HCT116 (cell line): ENCODE measurements at regions not wholly inside any gene's neighbourhood (a gene's known extent, or its start where the extent isn't known, plus 50 kb on each side); places are given as distances from the start of the nearest gene placed in this dataset.

ENCODE experiments used
- ATAC-seq: fragments of 200-7000 bp; cut with Tn5 transposase; 2 replicates; pipeline ENCODE4 v1.9.1; 2020; ENCODE audit warnings: mild to moderate bottlenecking, moderate library complexity
- BruUV-seq: library from RNA; stranded (reverse); fragments of 400-500 nt; replicated peaks from 2 replicates; lab custom pipeline; 2021; lab: Mats Ljungman, UMichigan
- CTCF ChIA-PET: fragments of 300-600 bp; sonication (Branson Sonifier 250); formaldehyde crosslinking; loops from one replicate; lab custom pipeline; 2021; ENCODE audit warnings: antibody characterized with exemption; lab: Charles Lee
- POLR2A ChIA-PET: fragments of 300-600, 350-600 bp; sonication (Branson Sonifier 250); formaldehyde crosslinking; loops from one replicate; lab custom pipeline; 2021; ENCODE audit warnings: antibody characterized with exemption; lab: Charles Lee
- RAD21 ChIA-PET, 2 experiments: fragments of 300-600 bp; sonication (Branson Sonifier 250); formaldehyde crosslinking; loops; one replicate each; lab custom pipeline; 2023; ENCODE audit warnings: low total read pairs in 2 of 2; ENCODE audit not compliant: uncharacterized antibody in 2 of 2, unreplicated experiment in 2 of 2, low non-redundant PET in 1 of 2; lab: Charles Lee
- DNase-seq: peaks from one replicate; pipeline ENCODE4 v3.0.0-alpha.2; 2010; ENCODE audit warnings: low read depth, low spot score
- H2AFZ ChIP-seq: fragments of 200-600 bp; shearing (Covaris generic), sonication (generic); 2 replicates; pipeline ENCODE4 v1.6.1; 2017; ENCODE audit warnings: low read depth, mixed run types, mixed read lengths, antibody characterized with exemption, low read length; ENCODE audit not compliant: poor library complexity, severe bottlenecking
- H3K27ac ChIP-seq: 2 replicates; pipeline ENCODE4 v1.5.1; 2012; ENCODE audit warnings: low read depth, low read length
- H3K27me3 ChIP-seq: fragments of 200-600 bp; sonication (generic); 2 replicates; pipeline ENCODE4 v1.6.1; 2016; ENCODE audit warnings: mixed run types, low read length, mixed read lengths; ENCODE audit not compliant: insufficient read depth
- H3K36me3 ChIP-seq, 2 experiments: fragments of 200-500 bp in 1 of 2; fragments of 200-600 bp in 1 of 2; sonication (Bioruptor generic) in 1 of 2; sonication (generic) in 1 of 2; 2 replicates each; pipeline versions ENCODE4 v1.5.1 to v1.6.1; 2014 to 2016; ENCODE audit warnings: low read length in 2 of 2, inconsistent platforms in 1 of 2, mixed read lengths in 1 of 2, mixed run types in 1 of 2; ENCODE audit not compliant: insufficient read depth in 2 of 2, control insufficient read depth in 1 of 2
- H3K4me1 ChIP-seq, 2 experiments: fragments of 200-600 bp in 1 of 2; sonication (generic) in 1 of 2; 2 replicates each; pipeline versions ENCODE4 v1.5.1 to v1.6.1; 2012 to 2017; ENCODE audit warnings: low read length in 2 of 2, inconsistent platforms in 1 of 2, mild to moderate bottlenecking in 1 of 2, mixed read lengths in 1 of 2, mixed run types in 1 of 2, moderate library complexity in 1 of 2; ENCODE audit not compliant: insufficient read depth in 2 of 2, control insufficient read depth in 1 of 2
- H3K4me2 ChIP-seq: fragments of 200-600 bp; sonication (generic); 2 replicates; pipeline ENCODE4 v1.6.1; 2017; ENCODE audit warnings: mixed run types, low read length, mixed read lengths
- H3K4me3 ChIP-seq, 2 experiments: fragments of 200-600 bp in 1 of 2; sonication (generic) in 1 of 2; replicated peaks in 1 of 2; 2 replicates each; pipeline ENCODE4 v1.5.1; 2011 to 2016; ENCODE audit warnings: low read length in 2 of 2, control low read depth in 1 of 2, low read depth in 1 of 2, mild to moderate bottlenecking in 1 of 2, mixed read lengths in 1 of 2, mixed run types in 1 of 2
- H3K79me2 ChIP-seq: fragments of 200-600 bp; sonication (generic); 2 replicates; pipeline ENCODE4 v1.6.1; 2017; ENCODE audit warnings: mild to moderate bottlenecking, mixed run types, low read length, moderate library complexity, mixed read lengths; ENCODE audit not compliant: insufficient read depth
- H3K9ac ChIP-seq: fragments of 200-600 bp; sonication (generic); 2 replicates; pipeline ENCODE4 v1.6.1; 2016; ENCODE audit warnings: low read length, mixed read lengths
- H3K9me2 ChIP-seq: fragments of 200-600 bp; sonication (generic), shearing (Covaris generic); 2 replicates; pipeline ENCODE4 v1.6.1; 2017; ENCODE audit warnings: mixed run types, mild to moderate bottlenecking, moderate library complexity; ENCODE audit not compliant: insufficient read depth
- H3K9me3 ChIP-seq, 2 experiments: fragments of 200-500 bp in 1 of 2; fragments of 200-600 bp in 1 of 2; sonication (Bioruptor generic) in 1 of 2; sonication (generic) in 1 of 2; 2 replicates each; pipeline ENCODE4 v1.6.1; 2014 to 2017; ENCODE audit warnings: low read length in 2 of 2, mixed read lengths in 2 of 2, inconsistent platforms in 1 of 2, low read depth in 1 of 2, mild to moderate bottlenecking in 1 of 2, mixed run types in 1 of 2, moderate library complexity in 1 of 2; ENCODE audit not compliant: control insufficient read depth in 1 of 2, insufficient read depth in 1 of 2
- H4K20me1 ChIP-seq: fragments of 200-600 bp; sonication (generic), shearing (Covaris generic); 2 replicates; pipeline ENCODE4 v1.6.1; 2017; ENCODE audit warnings: mixed run types, mild to moderate bottlenecking, moderate library complexity; ENCODE audit not compliant: insufficient read depth
- CBX3 ChIP-seq: IDR thresholded peaks from 2 replicates; pipeline ENCODE4 v1.6.1; 2012; ENCODE audit warnings: low read depth
- CEBPB ChIP-seq: IDR thresholded peaks from 2 replicates; pipeline ENCODE4 v1.6.1; 2012; ENCODE audit warnings: low read depth
- EGR1 ChIP-seq: IDR thresholded peaks from 2 replicates; pipeline ENCODE4 v1.6.1; 2012; ENCODE audit warnings: low read depth
- ELF1 ChIP-seq: IDR thresholded peaks from 2 replicates; pipeline ENCODE4 v1.6.1; 2012; ENCODE audit warnings: low read depth, borderline replicate concordance
- EZH2 ChIP-seq: fragments of 200-600 bp; sonication (generic); IDR thresholded peaks from 2 replicates; pipeline ENCODE4 v1.6.1; 2017; ENCODE audit warnings: antibody characterized with exemption, mixed run types
- EZH2phosphoT487 ChIP-seq: fragments of 200-600 bp; IDR thresholded peaks from 2 replicates; pipeline ENCODE4 v1.6.1; 2018; ENCODE audit warnings: antibody characterized with exemption, borderline replicate concordance
- FOSL1 ChIP-seq: IDR thresholded peaks from 2 replicates; pipeline ENCODE4 v1.6.1; 2012; ENCODE audit warnings: low read depth
- POLR2A ChIP-seq: IDR thresholded peaks from 2 replicates; pipeline ENCODE4 v1.7.0; 2011; ENCODE audit warnings: borderline replicate concordance; ENCODE audit not compliant: insufficient read depth, insufficient read length; ENCODE audit errors: extremely low read depth
- POLR2AphosphoS5 ChIP-seq: IDR thresholded peaks from 2 replicates; pipeline ENCODE4 v1.6.1; 2011; ENCODE audit warnings: mild to moderate bottlenecking, low read depth, low read length, moderate library complexity
- RAD21 ChIP-seq: IDR thresholded peaks from 2 replicates; pipeline ENCODE4 v1.6.1; 2012; ENCODE audit warnings: low read depth, mild to moderate bottlenecking
- SIN3A ChIP-seq: IDR thresholded peaks from 2 replicates; pipeline ENCODE4 v1.6.1; 2012; ENCODE audit warnings: low read depth
- SP1 ChIP-seq: IDR thresholded peaks from 2 replicates; pipeline ENCODE4 v1.6.1; 2012; ENCODE audit warnings: low read depth
- YY1 ChIP-seq: IDR thresholded peaks from 2 replicates; pipeline ENCODE4 v1.6.1; 2011; ENCODE audit warnings: low read length, low read depth, moderate library complexity, mild to moderate bottlenecking; ENCODE audit not compliant: insufficient replicate concordance; ENCODE audit errors: extremely low read depth
- ZFX ChIP-seq: fragments of 450-650 bp; IDR thresholded peaks from 2 replicates; pipeline ENCODE4 v1.6.1; 2017
- ZNF274 ChIP-seq: fragments of 200-500 bp; sonication (Bioruptor generic); IDR thresholded peaks from 2 replicates; pipeline ENCODE4 v1.6.1; 2014; ENCODE audit warnings: mild to moderate bottlenecking, low read depth, low read length, inconsistent platforms
- intact Hi-C: fragments of 100-400 bp; cut with micrococcal nuclease; formaldehyde crosslinking; loops from 2 replicates; pipeline ENCODE4 v1.10.0; 2022
- TF ChIP-seq, protein P1 (sequence below): IDR thresholded peaks from 2 replicates; pipeline ENCODE4 v1.6.1; 2012
- TF ChIP-seq, protein P2 (sequence below): IDR thresholded peaks from 2 replicates; pipeline ENCODE4 v1.6.1; 2011; ENCODE audit warnings: mild to moderate bottlenecking, low read length, moderate library complexity; ENCODE audit not compliant: insufficient replicate concordance; ENCODE audit errors: extremely low read depth
- TF ChIP-seq, protein P3 (sequence below), 3 experiments: fragments of 200-600 bp in 1 of 3; sonication (generic) in 1 of 3; IDR thresholded peaks in 2 of 3; conservative IDR thresholded peaks in 1 of 3; 2 replicates each; pipeline ENCODE4 v1.5.1; 2012 to 2017; ENCODE audit warnings: low read depth in 2 of 3, low read length in 2 of 3, antibody characterized with exemption in 1 of 3, borderline replicate concordance in 1 of 3, control low read depth in 1 of 3, mild to moderate bottlenecking in 1 of 3, mixed read lengths in 1 of 3, mixed run types in 1 of 3, moderate library complexity in 1 of 3; ENCODE audit not compliant: insufficient read depth in 1 of 3
- TF ChIP-seq, protein P4 (sequence below): IDR thresholded peaks from 2 replicates; pipeline ENCODE4 v1.6.1; 2012; ENCODE audit warnings: low read depth

DNA sequence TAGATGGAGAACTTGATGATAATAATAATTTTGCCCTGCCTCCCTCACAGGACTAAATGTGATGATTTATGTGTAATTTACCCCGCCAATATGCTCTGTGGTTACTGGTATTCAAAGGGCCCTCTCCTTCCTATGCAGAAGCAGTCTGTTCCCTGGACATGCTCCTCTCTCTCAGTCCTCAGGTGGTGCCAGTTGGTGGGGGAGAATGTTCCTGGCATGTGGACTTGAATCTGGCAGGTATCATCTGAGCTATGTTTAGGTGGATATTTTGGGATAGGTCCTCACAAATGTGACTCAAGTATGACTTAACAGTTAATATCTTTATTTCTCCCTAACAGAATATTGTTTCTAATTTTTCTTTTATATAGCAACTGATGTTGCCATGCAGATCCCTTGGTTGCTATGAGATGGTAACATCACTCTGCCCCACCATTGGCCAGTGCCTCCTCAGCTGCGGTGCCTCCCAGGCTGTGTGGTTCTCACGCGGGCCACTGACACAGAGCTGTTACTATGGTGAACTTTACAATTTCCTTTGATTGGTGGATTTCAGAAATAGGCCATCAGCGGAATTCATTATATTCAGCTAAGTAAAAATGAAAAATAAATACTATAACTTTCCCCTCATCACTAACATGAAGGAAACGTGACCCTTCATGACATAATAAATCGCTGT, 106.7 kb upstream of the PELI1 start:
- Histone ChIP-seq H4K20me1 (no peaks in the 10 kb centered on the region), H3K36me3 (no peaks in the 10 kb centered on the region), H3K9ac (no peak overlapping the region), H3K9me2 (no peaks in the 10 kb centered on the region), H3K9me3 (no peaks in the 10 kb centered on the region), H3K4me2 (no peak overlapping the region), H3K27me3 (peaks cover 12% of the 10 kb centered on the region; the same call in 1 of the 2 replicates), H3K27ac (no peak overlapping the region), H3K4me3 (no peak overlapping the region)
- intact Hi-C loops: no loop called here
- CTCF ChIA-PET: no interaction called here
- POLR2A ChIA-PET: interaction anchor here (0.6 kb wide), 1 partner anchor 27 kb away, joined by 3 read pairs; no protein-coding TSS in a partner anchor
- TF ChIP-seq POLR2A (no peak), FOSL1 (no peak), ZFX (no peak), SP1 (no peak), EGR1 (no peak), EZH2phosphoT487 (no peak), EZH2 (no peak), RAD21 (no peak), POLR2AphosphoS5 (no peak), CEBPB (no peak), ZNF274 (no peak), ELF1 (no peak), SIN3A (no peak), YY1 (no peak), CBX3 (no peak)
- TF ChIP-seq, protein P1, sequence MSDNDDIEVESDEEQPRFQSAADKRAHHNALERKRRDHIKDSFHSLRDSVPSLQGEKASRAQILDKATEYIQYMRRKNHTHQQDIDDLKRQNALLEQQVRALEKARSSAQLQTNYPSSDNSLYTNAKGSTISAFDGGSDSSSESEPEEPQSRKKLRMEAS: no peak
- TF ChIP-seq, protein P2, sequence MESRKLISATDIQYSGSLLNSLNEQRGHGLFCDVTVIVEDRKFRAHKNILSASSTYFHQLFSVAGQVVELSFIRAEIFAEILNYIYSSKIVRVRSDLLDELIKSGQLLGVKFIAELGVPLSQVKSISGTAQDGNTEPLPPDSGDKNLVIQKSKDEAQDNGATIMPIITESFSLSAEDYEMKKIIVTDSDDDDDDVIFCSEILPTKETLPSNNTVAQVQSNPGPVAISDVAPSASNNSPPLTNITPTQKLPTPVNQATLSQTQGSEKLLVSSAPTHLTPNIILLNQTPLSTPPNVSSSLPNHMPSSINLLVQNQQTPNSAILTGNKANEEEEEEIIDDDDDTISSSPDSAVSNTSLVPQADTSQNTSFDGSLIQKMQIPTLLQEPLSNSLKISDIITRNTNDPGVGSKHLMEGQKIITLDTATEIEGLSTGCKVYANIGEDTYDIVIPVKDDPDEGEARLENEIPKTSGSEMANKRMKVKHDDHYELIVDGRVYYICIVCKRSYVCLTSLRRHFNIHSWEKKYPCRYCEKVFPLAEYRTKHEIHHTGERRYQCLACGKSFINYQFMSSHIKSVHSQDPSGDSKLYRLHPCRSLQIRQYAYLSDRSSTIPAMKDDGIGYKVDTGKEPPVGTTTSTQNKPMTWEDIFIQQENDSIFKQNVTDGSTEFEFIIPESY: no peak
- TF ChIP-seq, protein P3, sequence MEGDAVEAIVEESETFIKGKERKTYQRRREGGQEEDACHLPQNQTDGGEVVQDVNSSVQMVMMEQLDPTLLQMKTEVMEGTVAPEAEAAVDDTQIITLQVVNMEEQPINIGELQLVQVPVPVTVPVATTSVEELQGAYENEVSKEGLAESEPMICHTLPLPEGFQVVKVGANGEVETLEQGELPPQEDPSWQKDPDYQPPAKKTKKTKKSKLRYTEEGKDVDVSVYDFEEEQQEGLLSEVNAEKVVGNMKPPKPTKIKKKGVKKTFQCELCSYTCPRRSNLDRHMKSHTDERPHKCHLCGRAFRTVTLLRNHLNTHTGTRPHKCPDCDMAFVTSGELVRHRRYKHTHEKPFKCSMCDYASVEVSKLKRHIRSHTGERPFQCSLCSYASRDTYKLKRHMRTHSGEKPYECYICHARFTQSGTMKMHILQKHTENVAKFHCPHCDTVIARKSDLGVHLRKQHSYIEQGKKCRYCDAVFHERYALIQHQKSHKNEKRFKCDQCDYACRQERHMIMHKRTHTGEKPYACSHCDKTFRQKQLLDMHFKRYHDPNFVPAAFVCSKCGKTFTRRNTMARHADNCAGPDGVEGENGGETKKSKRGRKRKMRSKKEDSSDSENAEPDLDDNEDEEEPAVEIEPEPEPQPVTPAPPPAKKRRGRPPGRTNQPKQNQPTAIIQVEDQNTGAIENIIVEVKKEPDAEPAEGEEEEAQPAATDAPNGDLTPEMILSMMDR (IDR thresholded peaks at IDR 0.05 in 2 of 3, conservative IDR thresholded peaks at IDR 0.05 in 1 of 3; ENCODE audit: borderline replicate concordance in 1 of 3, insufficient read depth in 1 of 3, low read depth in 2 of 3, low read length in 2 of 3): no peak
- TF ChIP-seq, protein P4, sequence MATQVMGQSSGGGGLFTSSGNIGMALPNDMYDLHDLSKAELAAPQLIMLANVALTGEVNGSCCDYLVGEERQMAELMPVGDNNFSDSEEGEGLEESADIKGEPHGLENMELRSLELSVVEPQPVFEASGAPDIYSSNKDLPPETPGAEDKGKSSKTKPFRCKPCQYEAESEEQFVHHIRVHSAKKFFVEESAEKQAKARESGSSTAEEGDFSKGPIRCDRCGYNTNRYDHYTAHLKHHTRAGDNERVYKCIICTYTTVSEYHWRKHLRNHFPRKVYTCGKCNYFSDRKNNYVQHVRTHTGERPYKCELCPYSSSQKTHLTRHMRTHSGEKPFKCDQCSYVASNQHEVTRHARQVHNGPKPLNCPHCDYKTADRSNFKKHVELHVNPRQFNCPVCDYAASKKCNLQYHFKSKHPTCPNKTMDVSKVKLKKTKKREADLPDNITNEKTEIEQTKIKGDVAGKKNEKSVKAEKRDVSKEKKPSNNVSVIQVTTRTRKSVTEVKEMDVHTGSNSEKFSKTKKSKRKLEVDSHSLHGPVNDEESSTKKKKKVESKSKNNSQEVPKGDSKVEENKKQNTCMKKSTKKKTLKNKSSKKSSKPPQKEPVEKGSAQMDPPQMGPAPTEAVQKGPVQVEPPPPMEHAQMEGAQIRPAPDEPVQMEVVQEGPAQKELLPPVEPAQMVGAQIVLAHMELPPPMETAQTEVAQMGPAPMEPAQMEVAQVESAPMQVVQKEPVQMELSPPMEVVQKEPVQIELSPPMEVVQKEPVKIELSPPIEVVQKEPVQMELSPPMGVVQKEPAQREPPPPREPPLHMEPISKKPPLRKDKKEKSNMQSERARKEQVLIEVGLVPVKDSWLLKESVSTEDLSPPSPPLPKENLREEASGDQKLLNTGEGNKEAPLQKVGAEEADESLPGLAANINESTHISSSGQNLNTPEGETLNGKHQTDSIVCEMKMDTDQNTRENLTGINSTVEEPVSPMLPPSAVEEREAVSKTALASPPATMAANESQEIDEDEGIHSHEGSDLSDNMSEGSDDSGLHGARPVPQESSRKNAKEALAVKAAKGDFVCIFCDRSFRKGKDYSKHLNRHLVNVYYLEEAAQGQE: no peak
- TF ChIP-seq, all 23 proteins: peak for 0
- Histone ChIP-seq H2AFZ (no peak overlapping the region), H3K4me1 (no peaks in the 10 kb centered on the region), H3K79me2 (no peaks in the 10 kb centered on the region)
- no TSS peak for BruUV-seq
- RAD21 ChIA-PET: no interaction called here
- DNase-seq (no peak), ATAC-seq (no peak)
